ENCODE measurements at regions not wholly inside any gene's neighbourhood (a gene's known extent, or its start where the extent isn't known, plus 50 kb on each side); places are given as distances from the start of the nearest gene placed in this dataset.
A peak's percentile ranks its signal among the peaks of the same experiment; 100 is the strongest.

GRCh38 chr10:104580774-104581675 is 60.1 kb upstream of the SORCS3 start (continued):
- TF ChIP-seq, protein P1, sequence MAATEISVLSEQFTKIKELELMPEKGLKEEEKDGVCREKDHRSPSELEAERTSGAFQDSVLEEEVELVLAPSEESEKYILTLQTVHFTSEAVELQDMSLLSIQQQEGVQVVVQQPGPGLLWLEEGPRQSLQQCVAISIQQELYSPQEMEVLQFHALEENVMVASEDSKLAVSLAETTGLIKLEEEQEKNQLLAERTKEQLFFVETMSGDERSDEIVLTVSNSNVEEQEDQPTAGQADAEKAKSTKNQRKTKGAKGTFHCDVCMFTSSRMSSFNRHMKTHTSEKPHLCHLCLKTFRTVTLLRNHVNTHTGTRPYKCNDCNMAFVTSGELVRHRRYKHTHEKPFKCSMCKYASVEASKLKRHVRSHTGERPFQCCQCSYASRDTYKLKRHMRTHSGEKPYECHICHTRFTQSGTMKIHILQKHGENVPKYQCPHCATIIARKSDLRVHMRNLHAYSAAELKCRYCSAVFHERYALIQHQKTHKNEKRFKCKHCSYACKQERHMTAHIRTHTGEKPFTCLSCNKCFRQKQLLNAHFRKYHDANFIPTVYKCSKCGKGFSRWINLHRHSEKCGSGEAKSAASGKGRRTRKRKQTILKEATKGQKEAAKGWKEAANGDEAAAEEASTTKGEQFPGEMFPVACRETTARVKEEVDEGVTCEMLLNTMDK (IDR thresholded peaks at IDR 0.05; ENCODE audit: borderline replicate concordance, insufficient read depth, low read depth, low read length, poor library complexity, severe bottlenecking), result peak; percentile 26

DNA sequence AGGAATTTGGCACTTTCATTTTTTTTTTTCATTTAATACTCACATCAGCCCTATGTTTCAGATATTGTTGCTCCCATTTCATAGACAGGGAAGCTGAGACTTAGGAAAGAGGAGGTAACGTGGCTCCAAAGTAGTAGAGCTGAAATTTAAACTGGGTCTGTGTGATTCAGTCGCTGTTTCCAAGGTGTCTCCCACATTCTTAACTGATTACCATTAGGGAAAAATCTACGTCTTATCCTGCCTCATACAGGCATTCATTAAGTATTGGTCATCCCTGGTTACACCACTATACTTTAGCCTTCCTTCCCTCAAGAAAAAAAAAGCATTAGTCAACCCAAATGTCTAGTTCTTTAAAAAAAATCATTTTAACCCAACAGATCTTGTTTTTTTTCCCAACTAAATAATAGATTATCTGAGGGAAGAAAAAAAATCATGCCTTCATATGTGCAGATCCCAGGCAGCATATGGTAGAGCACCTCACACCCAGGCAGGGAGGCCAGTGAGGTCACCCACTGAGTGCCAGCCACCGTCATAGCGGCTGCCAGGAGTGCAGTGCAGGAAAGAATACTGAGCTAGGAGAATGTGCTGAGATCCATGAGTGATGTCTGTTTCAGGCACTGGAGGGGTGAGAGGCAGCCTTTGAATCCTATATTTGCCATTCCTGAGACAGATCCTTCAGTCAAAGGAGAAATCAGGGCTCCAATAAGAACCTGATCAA is 59.0 kb upstream of the SORCS3 start:
- ChIA-PET CTCF (ENCODE audit: low intra/inter-chr PET ratio) (no interaction called here), POLR2A (no interaction called here)
- Histone ChIP-seq H3K36me3 (ENCODE audit: control insufficient read depth, insufficient read depth, low read length) (no peaks in the 10 kb centered on the region), H3K9ac (ENCODE audit: insufficient read depth in 1 of 2, low read depth in 2 of 2, low read length in 2 of 2) (no peak overlapping the region), H4K20me1 (replicated peaks; ENCODE audit: control insufficient read depth, insufficient read depth, low read length) (no peaks in the 10 kb centered on the region), H3K4me2 (ENCODE audit: insufficient read depth, low read length) (no peak overlapping the region), H2AFZ (ENCODE audit: low read depth, low read length) (no peak overlapping the region), H3K79me2 (ENCODE audit: control insufficient read depth, insufficient read depth, low read length) (no peaks in the 10 kb centered on the region), H3K4me1 (replicated peaks in 1 of 2; ENCODE audit: control insufficient read depth in 2 of 2, insufficient read depth in 2 of 2, low read length in 2 of 2) (peaks cover 0 to 4% of the 10 kb centered on the region in 2 experiments; a peak in 1 of 5 replicates), H3K9me1 (ENCODE audit: control insufficient read depth, insufficient read depth, low read length) (no peaks in the 10 kb centered on the region), H3K27me3 (ENCODE audit: control insufficient read depth in 2 of 2, insufficient read depth in 2 of 2, low read length in 2 of 2) (no peaks in the 10 kb centered on the region), H3K4me3 (no peak overlapping the region), H3K9me3 (replicated peaks; ENCODE audit: control insufficient read depth, insufficient read depth, low read depth, low read length) (no peaks in the 10 kb centered on the region), H3K27ac (ENCODE audit: extremely low read depth, low read depth, low read length) (no peak overlapping the region)
- no peak for FAIRE-seq
- in situ Hi-C loops (cut with MboI) (no loop called here), intact Hi-C loops (cut with micrococcal nuclease) (no loop called here)
- peak; percentile 21 for TF ChIP-seq RBM25 (IDR thresholded peaks at IDR 0.05; ENCODE audit: low read depth, low read length, severe bottlenecking)
- no peak for TF ChIP-seq THAP7 (CRISPR knock-in tag; IDR thresholded peaks at IDR 0.05)
- TF ChIP-seq TBL1XR1 (IDR thresholded peaks at IDR 0.05; ENCODE audit: low read length in 2 of 2), result no peak
- no TSS peak for BruUV-seq (replicated peaks)
- WGBS (ENCODE audit: insufficient coverage, low coverage, missing lambda C conversion rate), result 5% methylated on average over 5 of the region's 5 CpGs
- ATAC-seq, result no peak
- DNase-seq (ENCODE audit: extremely low read depth in 1 of 4, low spot score in 3 of 4), result no peak

Measured in K562 (cell line).